ENCODE measurements at regions not wholly inside any gene's neighbourhood (a gene's known extent, or its start where the extent isn't known, plus 50 kb on each side); places are given as distances from the start of the nearest gene placed in this dataset.
"Not testable (repeated sequence)": the region's sequence is repeated elsewhere in the genome, so short reads cannot be mapped to it uniquely, and the experiment has no call there.

GRCh38 chr5:98540056-98540455, 233.4 kb upstream of the RGMB start:
- H3K27ac ChIP-seq (ENCODE audit: low read depth, low read length): no peak overlapping the region
- H3K27me3 ChIP-seq (ENCODE audit: control insufficient read depth in 3 of 3, insufficient read depth in 3 of 3, low read length in 3 of 3): no peaks in the 10 kb centered on the region
- H3K4me1 ChIP-seq (ENCODE audit: control insufficient read depth in 3 of 3, insufficient read depth in 3 of 3, low read length in 3 of 3): no peaks in the 10 kb centered on the region
- peaks cover 0 to 8% (median 6%) of the 10 kb centered on the region in 3 donors for H3K9me3 ChIP-seq (ENCODE audit: control insufficient read depth in 3 of 3, low read length in 3 of 3)
- no peak overlapping the region for H3K9ac ChIP-seq (ENCODE audit: low read depth in 1 of 3, low read length in 3 of 3)
- H3K36me3 ChIP-seq (ENCODE audit: control insufficient read depth in 3 of 3, insufficient read depth in 3 of 3, low read length in 3 of 3): no peaks in the 10 kb centered on the region
- no peak overlapping the region for H3K4me3 ChIP-seq (ENCODE audit: low read length in 3 of 3)

GRCh38 chr5:98541641-98542040, 231.8 kb upstream of the RGMB start:
- no peaks in the 10 kb centered on the region for H3K27me3 ChIP-seq (ENCODE audit: control insufficient read depth in 3 of 3, insufficient read depth in 3 of 3, low read length in 3 of 3)
- H3K27ac ChIP-seq (ENCODE audit: low read depth, low read length): no peak overlapping the region
- peaks cover 0 to 8% (median 6%) of the 10 kb centered on the region in 3 donors for H3K9me3 ChIP-seq (ENCODE audit: control insufficient read depth in 3 of 3, low read length in 3 of 3)
- H3K9ac ChIP-seq (ENCODE audit: low read depth in 1 of 3, low read length in 3 of 3): no peak overlapping the region
- H3K4me3 ChIP-seq (ENCODE audit: low read length in 3 of 3): no peak overlapping the region
- H3K4me1 ChIP-seq (ENCODE audit: control insufficient read depth in 3 of 3, insufficient read depth in 3 of 3, low read length in 3 of 3): no peaks in the 10 kb centered on the region
- no peaks in the 10 kb centered on the region for H3K36me3 ChIP-seq (ENCODE audit: control insufficient read depth in 3 of 3, insufficient read depth in 3 of 3, low read length in 3 of 3)

- Histone ChIP-seq H3K27ac (ENCODE audit: low read depth, low read length) (no peak overlapping the region), H3K4me1 (ENCODE audit: control insufficient read depth in 3 of 3, insufficient read depth in 3 of 3, low read length in 3 of 3) (no peaks in the 10 kb centered on the region), H3K4me3 (ENCODE audit: low read length in 3 of 3) (no peak overlapping the region), H3K9ac (ENCODE audit: low read depth in 1 of 3, low read length in 3 of 3) (no peak overlapping the region), H3K9me3 (ENCODE audit: control insufficient read depth in 3 of 3, low read length in 3 of 3) (peaks cover 0 to 8% (median 6%) of the 10 kb centered on the region in 3 donors), H3K36me3 (ENCODE audit: control insufficient read depth in 3 of 3, insufficient read depth in 3 of 3, low read length in 3 of 3) (no peaks in the 10 kb centered on the region), H3K27me3 (ENCODE audit: control insufficient read depth in 3 of 3, insufficient read depth in 3 of 3, low read length in 3 of 3) (no peaks in the 10 kb centered on the region)
Observed at GRCh38 chr5:98543490-98543889, 230.0 kb upstream of the RGMB start.

GRCh38 chr5:98546924-98547323, 226.5 kb upstream of the RGMB start:
- not testable (repeated sequence) for H3K27ac ChIP-seq (ENCODE audit: low read depth, low read length); H3K9ac ChIP-seq (ENCODE audit: low read depth in 1 of 3, low read length in 3 of 3); H3K4me3 ChIP-seq (ENCODE audit: low read length in 3 of 3); H3K9me3 ChIP-seq (ENCODE audit: control insufficient read depth in 3 of 3, low read length in 3 of 3); H3K4me1 ChIP-seq (ENCODE audit: control insufficient read depth in 3 of 3, insufficient read depth in 3 of 3, low read length in 3 of 3); H3K27me3 ChIP-seq (ENCODE audit: control insufficient read depth in 3 of 3, insufficient read depth in 3 of 3, low read length in 3 of 3); H3K36me3 ChIP-seq (ENCODE audit: control insufficient read depth in 3 of 3, insufficient read depth in 3 of 3, low read length in 3 of 3)

GRCh38 chr5:98556712-98557111, 216.8 kb upstream of the RGMB start:
- Histone ChIP-seq H3K27ac (ENCODE audit: low read depth, low read length) (no peak overlapping the region), H3K4me3 (ENCODE audit: low read length in 3 of 3) (no peak overlapping the region), H3K27me3 (ENCODE audit: control insufficient read depth in 3 of 3, insufficient read depth in 3 of 3, low read length in 3 of 3) (no peaks in the 10 kb centered on the region), H3K9ac (ENCODE audit: low read depth in 1 of 3, low read length in 3 of 3) (no peak overlapping the region), H3K4me1 (ENCODE audit: control insufficient read depth in 3 of 3, insufficient read depth in 3 of 3, low read length in 3 of 3) (no peaks in the 10 kb centered on the region), H3K36me3 (ENCODE audit: control insufficient read depth in 3 of 3, insufficient read depth in 3 of 3, low read length in 3 of 3) (no peaks in the 10 kb centered on the region), H3K9me3 (ENCODE audit: control insufficient read depth in 3 of 3, low read length in 3 of 3) (no peaks in the 10 kb centered on the region)

- Histone ChIP-seq H3K9me3 (ENCODE audit: control insufficient read depth in 3 of 3, low read length in 3 of 3) (no peaks in the 10 kb centered on the region), H3K36me3 (ENCODE audit: control insufficient read depth in 3 of 3, insufficient read depth in 3 of 3, low read length in 3 of 3) (no peaks in the 10 kb centered on the region), H3K4me3 (ENCODE audit: low read length in 3 of 3) (no peak overlapping the region), H3K27ac (ENCODE audit: low read depth, low read length) (no peak overlapping the region), H3K27me3 (ENCODE audit: control insufficient read depth in 3 of 3, insufficient read depth in 3 of 3, low read length in 3 of 3) (no peaks in the 10 kb centered on the region), H3K4me1 (ENCODE audit: control insufficient read depth in 3 of 3, insufficient read depth in 3 of 3, low read length in 3 of 3) (no peaks in the 10 kb centered on the region), H3K9ac (ENCODE audit: low read depth in 1 of 3, low read length in 3 of 3) (no peak overlapping the region)
Observed at GRCh38 chr5:98557916-98558315, 215.5 kb upstream of the RGMB start.

- H3K4me3 ChIP-seq (ENCODE audit: low read length in 3 of 3): no peak overlapping the region
- no peaks in the 10 kb centered on the region for H3K4me1 ChIP-seq (ENCODE audit: control insufficient read depth in 3 of 3, insufficient read depth in 3 of 3, low read length in 3 of 3)
- no peak overlapping the region for H3K27ac ChIP-seq (ENCODE audit: low read depth, low read length)
Observed at GRCh38 chr5:98563885-98564653, 209.4 kb upstream of the RGMB start.

GRCh38 chr5:98564836-98565235, 208.6 kb upstream of the RGMB start:
- H3K27me3 ChIP-seq (ENCODE audit: control insufficient read depth in 3 of 3, insufficient read depth in 3 of 3, low read length in 3 of 3): no peaks in the 10 kb centered on the region
- no peak overlapping the region for H3K27ac ChIP-seq (ENCODE audit: low read depth, low read length)
- no peak overlapping the region for H3K9ac ChIP-seq (ENCODE audit: low read depth in 1 of 3, low read length in 3 of 3)
- H3K36me3 ChIP-seq (ENCODE audit: control insufficient read depth in 3 of 3, insufficient read depth in 3 of 3, low read length in 3 of 3): no peaks in the 10 kb centered on the region
- no peaks in the 10 kb centered on the region for H3K4me1 ChIP-seq (ENCODE audit: control insufficient read depth in 3 of 3, insufficient read depth in 3 of 3, low read length in 3 of 3)
- no peak overlapping the region for H3K4me3 ChIP-seq (ENCODE audit: low read length in 3 of 3)
- H3K9me3 ChIP-seq (ENCODE audit: control insufficient read depth in 3 of 3, low read length in 3 of 3): no peaks in the 10 kb centered on the region

More at GRCh38 chr5:98563885-98564653, 209.4 kb upstream of the RGMB start:
- no peaks in the 10 kb centered on the region for H3K36me3 ChIP-seq (ENCODE audit: control insufficient read depth in 3 of 3, insufficient read depth in 3 of 3, low read length in 3 of 3)
- no peak overlapping the region for H3K9ac ChIP-seq (ENCODE audit: low read depth in 1 of 3, low read length in 3 of 3)
- no peaks in the 10 kb centered on the region for H3K9me3 ChIP-seq (ENCODE audit: control insufficient read depth in 3 of 3, low read length in 3 of 3)
- H3K27me3 ChIP-seq (ENCODE audit: control insufficient read depth in 3 of 3, insufficient read depth in 3 of 3, low read length in 3 of 3): no peaks in the 10 kb centered on the region

- Histone ChIP-seq H3K27ac (ENCODE audit: low read depth, low read length) (no peak overlapping the region), H3K36me3 (ENCODE audit: control insufficient read depth in 3 of 3, insufficient read depth in 3 of 3, low read length in 3 of 3) (no peaks in the 10 kb centered on the region), H3K27me3 (ENCODE audit: control insufficient read depth in 3 of 3, insufficient read depth in 3 of 3, low read length in 3 of 3) (no peaks in the 10 kb centered on the region), H3K9ac (ENCODE audit: low read depth in 1 of 3, low read length in 3 of 3) (no peak overlapping the region), H3K4me1 (ENCODE audit: control insufficient read depth in 3 of 3, insufficient read depth in 3 of 3, low read length in 3 of 3) (no peaks in the 10 kb centered on the region), H3K4me3 (ENCODE audit: low read length in 3 of 3) (no peak overlapping the region), H3K9me3 (ENCODE audit: control insufficient read depth in 3 of 3, low read length in 3 of 3) (no peaks in the 10 kb centered on the region)
Observed at GRCh38 chr5:98568336-98568735, 205.1 kb upstream of the RGMB start.

GRCh38 chr5:98569288-98569687, 204.2 kb upstream of the RGMB start:
- no peaks in the 10 kb centered on the region for H3K9me3 ChIP-seq (ENCODE audit: control insufficient read depth in 3 of 3, low read length in 3 of 3)
- H3K9ac ChIP-seq (ENCODE audit: low read depth in 1 of 3, low read length in 3 of 3): no peak overlapping the region
- no peaks in the 10 kb centered on the region for H3K36me3 ChIP-seq (ENCODE audit: control insufficient read depth in 3 of 3, insufficient read depth in 3 of 3, low read length in 3 of 3)
- no peaks in the 10 kb centered on the region for H3K4me1 ChIP-seq (ENCODE audit: control insufficient read depth in 3 of 3, insufficient read depth in 3 of 3, low read length in 3 of 3)
- H3K27ac ChIP-seq (ENCODE audit: low read depth, low read length): no peak overlapping the region
- no peaks in the 10 kb centered on the region for H3K27me3 ChIP-seq (ENCODE audit: control insufficient read depth in 3 of 3, insufficient read depth in 3 of 3, low read length in 3 of 3)
- H3K4me3 ChIP-seq (ENCODE audit: low read length in 3 of 3): no peak overlapping the region

Measured in skeletal muscle tissue (tissue), 3 donors.